OCI-LY1 (cell line): ENCODE measurements at regions not wholly inside any gene's neighbourhood (a gene's known extent, or its start where the extent isn't known, plus 50 kb on each side); places are given as distances from the start of the nearest gene placed in this dataset.

Source experiments
- CTCF ChIP-seq: fragments of 200-600 bp; sonication (generic), shearing (Covaris generic); IDR thresholded peaks from 2 replicates; pipeline ENCODE4 v1.5.1; 2017; ENCODE audit warnings: mild to moderate bottlenecking, antibody characterized with exemption, low read length, moderate library complexity, mixed read lengths
- EZH2 ChIP-seq: fragments of 200-600 bp; sonication (generic), shearing (Covaris generic); IDR thresholded peaks from 2 replicates; pipeline ENCODE4 v1.8.0; 2017; ENCODE audit warnings: borderline replicate concordance, mixed run types, mild to moderate bottlenecking, antibody characterized with exemption, low read length, moderate library complexity, mixed read lengths

- peak; percentile 37; the same call in 1 of the 2 replicates for TF ChIP-seq CTCF
- no peak for TF ChIP-seq EZH2
Observed at GRCh38 chr2:129253461-129253812, 726.0 kb upstream of the RAB6C start.
